Upper lobe of right lung (tissue), 1 donor: ENCODE measurements at regions not wholly inside any gene's neighbourhood (a gene's known extent, or its start where the extent isn't known, plus 50 kb on each side); places are given as distances from the start of the nearest gene placed in this dataset.

Experiments
- ATAC-seq: fragments of 200-7000 bp; cut with Tn5 transposase; one replicate; pipeline ENCODE4 v1.9.1; 2020; ENCODE audit warnings: mild to moderate bottlenecking, moderate library complexity
- DNase-seq: peaks from one replicate; pipeline ENCODE4 v3.0.0-alpha.2; 2020
- H3K27ac ChIP-seq: fragments of 200-600 bp; one replicate; pipeline ENCODE4 v1.8.0; 2022
- H3K27me3 ChIP-seq: fragments of 200-600 bp; one replicate; pipeline ENCODE4 v1.8.0; 2022; ENCODE audit warnings: mild to moderate bottlenecking
- H3K36me3 ChIP-seq: fragments of 200-600 bp; one replicate; pipeline ENCODE4 v1.8.0; 2022
- H3K4me1 ChIP-seq: fragments of 200-600 bp; one replicate; pipeline ENCODE4 v1.8.0; 2022
- H3K4me3 ChIP-seq: fragments of 200-600 bp; one replicate; pipeline ENCODE4 v1.8.0; 2022; ENCODE audit warnings: mild to moderate bottlenecking
- H3K9me3 ChIP-seq: fragments of 200-600 bp; one replicate; pipeline ENCODE4 v1.8.0; 2022
- intact Hi-C: fragments of 100-400 bp; cut with DNase I; formaldehyde crosslinking; loops from one replicate; pipeline ENCODE4 v1.11.0; 2022
- TF ChIP-seq, protein P1 (sequence below): fragments of 200-600 bp; IDR thresholded peaks from one replicate; pipeline ENCODE4 v1.8.0; 2022; ENCODE audit warnings: antibody characterized with exemption
- donor health status: DM: no; HTN: yes; CAD: no; lungs with severe emphysema.

DNA sequence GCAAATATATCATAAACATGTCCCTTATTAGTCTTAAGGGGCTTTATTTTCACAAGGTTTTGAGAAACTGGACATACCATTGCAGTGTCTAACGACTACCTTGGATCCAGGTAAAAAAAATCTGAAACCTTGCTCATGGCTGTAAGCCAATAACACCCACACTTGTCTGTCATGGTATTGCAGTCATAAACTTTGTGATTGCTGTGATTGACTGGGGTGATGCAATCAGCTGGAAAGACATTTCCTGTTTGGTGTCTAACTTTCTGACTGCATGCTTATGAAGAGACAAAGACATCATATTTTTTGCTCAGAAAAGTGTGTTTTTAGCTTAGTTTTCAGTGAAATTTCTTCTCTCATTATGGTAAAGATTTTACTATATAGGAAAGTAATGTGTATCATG lies 635.0 kb downstream of the TSN start:
- ATAC-seq (no peak), DNase-seq (no peak)
- Histone ChIP-seq H3K27ac (no peak overlapping the region), H3K27me3 (no peaks in the 10 kb centered on the region), H3K36me3 (no peaks in the 10 kb centered on the region), H3K9me3 (no peaks in the 10 kb centered on the region), H3K4me1 (no peaks in the 10 kb centered on the region), H3K4me3 (no peak overlapping the region)
- TF ChIP-seq, protein P1, sequence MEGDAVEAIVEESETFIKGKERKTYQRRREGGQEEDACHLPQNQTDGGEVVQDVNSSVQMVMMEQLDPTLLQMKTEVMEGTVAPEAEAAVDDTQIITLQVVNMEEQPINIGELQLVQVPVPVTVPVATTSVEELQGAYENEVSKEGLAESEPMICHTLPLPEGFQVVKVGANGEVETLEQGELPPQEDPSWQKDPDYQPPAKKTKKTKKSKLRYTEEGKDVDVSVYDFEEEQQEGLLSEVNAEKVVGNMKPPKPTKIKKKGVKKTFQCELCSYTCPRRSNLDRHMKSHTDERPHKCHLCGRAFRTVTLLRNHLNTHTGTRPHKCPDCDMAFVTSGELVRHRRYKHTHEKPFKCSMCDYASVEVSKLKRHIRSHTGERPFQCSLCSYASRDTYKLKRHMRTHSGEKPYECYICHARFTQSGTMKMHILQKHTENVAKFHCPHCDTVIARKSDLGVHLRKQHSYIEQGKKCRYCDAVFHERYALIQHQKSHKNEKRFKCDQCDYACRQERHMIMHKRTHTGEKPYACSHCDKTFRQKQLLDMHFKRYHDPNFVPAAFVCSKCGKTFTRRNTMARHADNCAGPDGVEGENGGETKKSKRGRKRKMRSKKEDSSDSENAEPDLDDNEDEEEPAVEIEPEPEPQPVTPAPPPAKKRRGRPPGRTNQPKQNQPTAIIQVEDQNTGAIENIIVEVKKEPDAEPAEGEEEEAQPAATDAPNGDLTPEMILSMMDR: no peak
- intact Hi-C loops: no loop called here

DNA sequence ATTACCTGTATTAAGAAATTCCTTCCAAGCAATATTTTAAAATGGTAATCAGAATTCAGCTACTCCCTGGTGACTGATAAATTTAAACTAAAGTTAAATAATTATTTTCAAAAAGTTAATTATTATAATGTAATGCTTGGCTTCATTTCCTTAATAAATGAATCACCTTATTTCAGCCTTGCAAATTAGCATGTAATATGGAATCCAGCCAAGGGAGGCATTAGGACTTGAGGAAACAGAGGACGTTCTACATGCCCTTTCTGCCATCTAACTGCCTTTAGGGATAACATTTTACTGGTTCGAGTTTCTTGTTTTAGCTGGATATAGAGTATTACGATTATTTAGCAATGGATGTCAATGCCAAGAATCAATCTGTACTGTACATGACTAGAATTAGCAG lies 636.3 kb downstream of the TSN start:
- Histone ChIP-seq H3K4me3 (no peak overlapping the region), H3K9me3 (no peaks in the 10 kb centered on the region), H3K4me1 (no peaks in the 10 kb centered on the region), H3K36me3 (no peaks in the 10 kb centered on the region), H3K27me3 (no peaks in the 10 kb centered on the region), H3K27ac (no peak overlapping the region)
- intact Hi-C loops: no loop called here
- ATAC-seq (no peak), DNase-seq (no peak)
- TF ChIP-seq, protein P1: no peak

DNA sequence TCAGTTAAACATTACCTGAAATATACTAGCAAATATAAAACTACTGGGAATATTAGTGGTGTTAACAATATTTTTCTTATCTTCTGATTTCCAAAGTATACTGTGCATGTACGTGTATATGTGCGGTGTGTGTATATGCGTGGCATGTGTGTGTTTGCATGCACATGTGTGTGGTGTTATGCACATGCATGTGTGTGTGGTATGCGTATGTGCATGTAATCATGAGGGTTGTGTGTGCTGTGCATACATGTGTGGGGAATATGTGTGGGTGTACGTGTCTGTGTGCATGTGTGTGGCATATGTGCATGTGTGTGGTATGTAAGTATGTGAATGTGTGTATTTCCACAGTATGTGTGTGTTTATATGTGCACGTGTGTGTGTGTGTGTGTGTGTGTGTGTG lies 640.2 kb downstream of the TSN start:
- H3K4me3 ChIP-seq: no peak overlapping the region
- no peaks in the 10 kb centered on the region for H3K36me3 ChIP-seq
- DNase-seq: no peak
- no peak overlapping the region for H3K27ac ChIP-seq
- H3K9me3 ChIP-seq: no peaks in the 10 kb centered on the region
- TF ChIP-seq, protein P1: no peak
- intact Hi-C loops: no loop called here
- H3K27me3 ChIP-seq: no peaks in the 10 kb centered on the region
- H3K4me1 ChIP-seq: no peaks in the 10 kb centered on the region
- ATAC-seq: no peak

DNA sequence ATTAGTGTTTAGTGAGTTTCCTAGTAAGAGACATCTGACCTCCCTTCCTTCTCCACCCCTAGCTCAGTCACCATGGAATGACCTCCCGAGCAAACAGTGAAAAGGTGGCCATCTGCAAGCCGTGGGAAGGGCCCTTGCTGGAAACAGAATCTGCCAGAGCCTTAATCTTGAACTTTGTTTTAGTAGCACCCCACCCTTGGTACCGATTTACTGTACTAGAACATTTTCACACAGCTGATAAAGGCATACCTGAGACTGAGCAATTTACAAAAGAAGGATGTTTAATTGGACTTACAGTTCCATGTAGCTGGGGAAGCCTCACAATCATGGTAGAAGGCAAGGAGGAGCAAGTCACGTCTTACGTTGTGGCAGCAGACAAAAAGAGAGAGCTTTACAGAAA lies 655.8 kb downstream of the TSN start:
- intact Hi-C loops: no loop called here
- TF ChIP-seq, protein P1: no peak
- no peak for ATAC-seq

DNA sequence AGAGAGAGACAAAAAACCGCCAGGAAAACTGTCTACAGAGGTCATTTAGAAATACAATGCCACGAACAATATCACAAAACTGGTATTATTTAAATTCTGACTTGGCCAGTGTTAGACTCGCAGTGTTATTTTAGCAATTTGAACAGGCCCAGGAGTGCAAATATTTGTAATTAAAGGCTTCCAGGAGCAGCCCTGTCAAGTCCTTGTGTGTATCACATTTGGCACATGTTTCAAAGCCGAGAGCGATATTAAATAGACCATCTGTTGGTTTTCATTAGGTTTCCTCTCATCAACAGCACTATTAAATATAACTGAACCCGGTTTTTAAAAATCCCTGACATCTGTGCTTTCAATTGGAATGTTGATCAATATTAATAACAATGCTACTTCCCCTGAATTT lies 656.9 kb downstream of the TSN start:
- intact Hi-C loops: no loop called here
- no peaks in the 10 kb centered on the region for H3K27me3 ChIP-seq
- TF ChIP-seq, protein P1: no peak

More for the DNA sequence above, 655.8 kb downstream of the TSN start:
- no peak overlapping the region for H3K4me3 ChIP-seq
- no peaks in the 10 kb centered on the region for H3K27me3 ChIP-seq
- no peak overlapping the region for H3K27ac ChIP-seq
- no peaks in the 10 kb centered on the region for H3K9me3 ChIP-seq
- H3K36me3 ChIP-seq: no peaks in the 10 kb centered on the region
- DNase-seq: no peak
- no peaks in the 10 kb centered on the region for H3K4me1 ChIP-seq

DNA sequence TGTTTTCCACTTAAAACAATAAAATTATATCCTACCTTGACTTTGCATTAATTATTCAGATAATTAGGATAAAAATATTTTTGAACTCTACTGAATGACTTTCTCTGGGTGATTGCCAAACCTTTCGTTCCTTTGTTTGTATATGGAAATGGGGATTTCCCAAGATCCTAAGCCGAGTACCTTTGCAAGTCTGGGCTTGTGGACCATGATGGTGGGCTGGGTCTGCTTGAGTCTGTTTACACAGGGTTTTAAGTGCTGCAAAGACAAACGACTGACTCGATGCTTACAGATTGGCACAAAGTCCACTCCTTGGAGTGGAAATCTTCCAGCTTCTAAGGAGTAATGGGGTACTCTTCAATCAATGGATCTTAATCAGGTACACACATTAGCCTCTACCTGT lies 659.5 kb downstream of the TSN start:
- H3K27ac ChIP-seq: no peak overlapping the region
- DNase-seq (no peak), ATAC-seq (peak; percentile 83)
- no peaks in the 10 kb centered on the region for H3K4me1 ChIP-seq
- no peaks in the 10 kb centered on the region for H3K9me3 ChIP-seq
- intact Hi-C loops: no loop called here
- H3K36me3 ChIP-seq: no peaks in the 10 kb centered on the region
- TF ChIP-seq, protein P1: no peak
- H3K27me3 ChIP-seq: no peaks in the 10 kb centered on the region
- H3K4me3 ChIP-seq: no peak overlapping the region

More for the DNA sequence above, 656.9 kb downstream of the TSN start:
- Histone ChIP-seq H3K4me3 (no peak overlapping the region), H3K27ac (no peak overlapping the region), H3K4me1 (no peaks in the 10 kb centered on the region), H3K9me3 (no peaks in the 10 kb centered on the region), H3K36me3 (no peaks in the 10 kb centered on the region)
- DNase-seq: no peak
- ATAC-seq: no peak
